ENCODE measurements at regions not wholly inside any gene's neighbourhood (a gene's known extent, or its start where the extent isn't known, plus 50 kb on each side); places are given as distances from the start of the nearest gene placed in this dataset.

- Histone ChIP-seq H3K4me3 (no peak overlapping the region), H3K4me1 (peaks cover 10% of the 10 kb centered on the region), H3K27ac (replicated peaks) (no peak overlapping the region), H3K27me3 (ENCODE audit: low read depth) (no peaks in the 10 kb centered on the region), H3K36me3 (no peaks in the 10 kb centered on the region), H3K9me3 (replicated peaks) (no peaks in the 10 kb centered on the region)
- no peak for DNase-seq
- intact Hi-C loops (cut with micrococcal nuclease): no loop called here
- TF ChIP-seq CTCF (IDR thresholded peaks at IDR 0.05; ENCODE audit: borderline replicate concordance): no peak
Observed at GRCh38 chr10:4692206-4692605, 133.8 kb upstream of the AKR1E2 start.

- intact Hi-C loops (cut with micrococcal nuclease): no loop called here
- Histone ChIP-seq H3K9me3 (replicated peaks) (no peaks in the 10 kb centered on the region), H3K4me3 (no peak overlapping the region), H3K36me3 (no peaks in the 10 kb centered on the region), H3K27me3 (ENCODE audit: low read depth) (no peaks in the 10 kb centered on the region), H3K4me1 (peaks cover 12% of the 10 kb centered on the region), H3K27ac (replicated peaks) (no peak overlapping the region)
- no peak for DNase-seq
- no peak for TF ChIP-seq CTCF (IDR thresholded peaks at IDR 0.05; ENCODE audit: borderline replicate concordance)
Observed at GRCh38 chr10:4691776-4692175, 134.2 kb upstream of the AKR1E2 start.

- no peak overlapping the region for H3K27ac ChIP-seq (replicated peaks)
- no peak overlapping the region for H3K4me3 ChIP-seq
- TF ChIP-seq CTCF (IDR thresholded peaks at IDR 0.05; ENCODE audit: borderline replicate concordance): no peak
- intact Hi-C loops (cut with micrococcal nuclease): no loop called here
- H3K36me3 ChIP-seq: no peaks in the 10 kb centered on the region
- H3K9me3 ChIP-seq (replicated peaks): no peaks in the 10 kb centered on the region
- H3K4me1 ChIP-seq: peaks cover 16% of the 10 kb centered on the region
- no peaks in the 10 kb centered on the region for H3K27me3 ChIP-seq (ENCODE audit: low read depth)
- DNase-seq: no peak
Observed at GRCh38 chr10:4691301-4691700, 134.7 kb upstream of the AKR1E2 start.

- DNase-seq: no peak
- Histone ChIP-seq H3K27me3 (ENCODE audit: low read depth) (no peaks in the 10 kb centered on the region), H3K9me3 (replicated peaks) (no peaks in the 10 kb centered on the region), H3K4me3 (no peak overlapping the region), H3K4me1 (peaks cover 33% of the 10 kb centered on the region), H3K36me3 (no peaks in the 10 kb centered on the region), H3K27ac (replicated peaks) (peak overlapping the region; percentile 18)
- TF ChIP-seq CTCF (IDR thresholded peaks at IDR 0.05; ENCODE audit: borderline replicate concordance): no peak
- intact Hi-C loops (cut with micrococcal nuclease): no loop called here
Observed at GRCh38 chr10:4688601-4689000, 137.4 kb upstream of the AKR1E2 start.

- no peak for DNase-seq
- Histone ChIP-seq H3K9me3 (replicated peaks) (no peaks in the 10 kb centered on the region), H3K4me1 (peaks cover 33% of the 10 kb centered on the region), H3K4me3 (no peak overlapping the region), H3K36me3 (no peaks in the 10 kb centered on the region), H3K27ac (replicated peaks) (no peak overlapping the region), H3K27me3 (ENCODE audit: low read depth) (no peaks in the 10 kb centered on the region)
- TF ChIP-seq CTCF (IDR thresholded peaks at IDR 0.05; ENCODE audit: borderline replicate concordance): no peak
- intact Hi-C loops (cut with micrococcal nuclease): no loop called here
Observed at GRCh38 chr10:4688168-4688567, 137.8 kb upstream of the AKR1E2 start.

- TF ChIP-seq CTCF (IDR thresholded peaks at IDR 0.05; ENCODE audit: borderline replicate concordance): no peak
- DNase-seq: no peak
- Histone ChIP-seq H3K36me3 (no peaks in the 10 kb centered on the region), H3K9me3 (replicated peaks) (no peaks in the 10 kb centered on the region), H3K27me3 (ENCODE audit: low read depth) (no peaks in the 10 kb centered on the region), H3K4me1 (peaks cover 33% of the 10 kb centered on the region), H3K4me3 (no peak overlapping the region), H3K27ac (replicated peaks) (no peak overlapping the region)
- intact Hi-C loops (cut with micrococcal nuclease): no loop called here
Observed at GRCh38 chr10:4687397-4687796, 138.6 kb upstream of the AKR1E2 start.

All from left ventricle myocardium inferior (tissue), 1 donor.